ENCODE measurements at regions not wholly inside any gene's neighbourhood (a gene's known extent, or its start where the extent isn't known, plus 50 kb on each side); places are given as distances from the start of the nearest gene placed in this dataset.

- Histone ChIP-seq H2AFZ (ENCODE audit: low read length) (no peak overlapping the region), H3K4me1 (ENCODE audit: insufficient read depth, low read length) (no peaks in the 10 kb centered on the region), H3K27ac (ENCODE audit: low read depth, low read length) (no peak overlapping the region), H3K4me3 (ENCODE audit: insufficient read depth, low read length) (no peak overlapping the region), H3K36me3 (ENCODE audit: insufficient read depth, low read length) (no peaks in the 10 kb centered on the region), H3K9me3 (ENCODE audit: low read depth, low read length) (peaks cover 4% of the 10 kb centered on the region), H3K27me3 (ENCODE audit: insufficient read depth, low read length) (no peaks in the 10 kb centered on the region), H3K4me2 (ENCODE audit: insufficient read depth, low read length) (no peak overlapping the region), H3K79me2 (ENCODE audit: insufficient read depth, low read length) (no peaks in the 10 kb centered on the region), H4K20me1 (ENCODE audit: insufficient read depth, low read length) (no peaks in the 10 kb centered on the region)
- DNase-seq (ENCODE audit: insufficient read length, low spot score, missing footprints): no peak
- no peak for TF ChIP-seq CTCF (IDR thresholded peaks at IDR 0.05; ENCODE audit: extremely low read depth, low read depth, low read length)
These were observed 1537.7 kb upstream of the GOT2 start for GRCh38 chr16:60271781-60272180.

- H3K79me2 ChIP-seq (ENCODE audit: insufficient read depth, low read length): no peaks in the 10 kb centered on the region
- DNase-seq (ENCODE audit: insufficient read length, low spot score, missing footprints): no peak
- no peaks in the 10 kb centered on the region for H3K36me3 ChIP-seq (ENCODE audit: insufficient read depth, low read length)
- H2AFZ ChIP-seq (ENCODE audit: low read length): no peak overlapping the region
- H3K27ac ChIP-seq (ENCODE audit: low read depth, low read length): no peak overlapping the region
- H3K4me2 ChIP-seq (ENCODE audit: insufficient read depth, low read length): no peak overlapping the region
- no peaks in the 10 kb centered on the region for H3K27me3 ChIP-seq (ENCODE audit: insufficient read depth, low read length)
- no peaks in the 10 kb centered on the region for H3K4me1 ChIP-seq (ENCODE audit: insufficient read depth, low read length)
- H4K20me1 ChIP-seq (ENCODE audit: insufficient read depth, low read length): no peaks in the 10 kb centered on the region
- peaks cover 4% of the 10 kb centered on the region for H3K9me3 ChIP-seq (ENCODE audit: low read depth, low read length)
- TF ChIP-seq CTCF (IDR thresholded peaks at IDR 0.05; ENCODE audit: extremely low read depth, low read depth, low read length): no peak
- H3K4me3 ChIP-seq (ENCODE audit: insufficient read depth, low read length): no peak overlapping the region
These were observed 1537.1 kb upstream of the GOT2 start for GRCh38 chr16:60271025-60271771.

GRCh38 chr16:60261425-60261824 lies 1527.3 kb upstream of the GOT2 start:
- no peaks in the 10 kb centered on the region for H3K9me3 ChIP-seq (ENCODE audit: low read depth, low read length)
- no peak for DNase-seq (ENCODE audit: insufficient read length, low spot score, missing footprints)
- no peak for TF ChIP-seq CTCF (IDR thresholded peaks at IDR 0.05; ENCODE audit: extremely low read depth, low read depth, low read length)

DNA sequence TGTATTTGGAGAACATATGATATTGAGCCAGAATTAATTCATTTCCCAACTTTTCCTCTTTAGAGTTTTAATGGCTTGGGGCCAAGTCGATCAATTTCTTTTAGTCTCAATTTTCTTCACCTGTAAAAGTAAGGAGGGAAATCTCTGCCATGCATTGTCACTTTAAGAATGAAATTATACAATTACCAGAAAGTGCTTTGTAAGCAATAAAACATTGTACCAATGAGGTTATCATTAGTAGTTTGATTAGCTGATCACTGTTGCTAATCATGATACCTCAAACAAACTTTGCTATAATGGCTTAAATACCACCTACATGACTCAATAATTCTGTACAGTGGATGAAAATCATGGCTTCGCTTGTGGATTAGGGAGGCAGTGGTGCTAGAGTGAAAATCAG lies 1525.8 kb upstream of the GOT2 start:
- no peak overlapping the region for H3K4me2 ChIP-seq (ENCODE audit: insufficient read depth, low read length)
- no peak for TF ChIP-seq CTCF (IDR thresholded peaks at IDR 0.05; ENCODE audit: extremely low read depth, low read depth, low read length)
- no peak overlapping the region for H2AFZ ChIP-seq (ENCODE audit: low read length)
- H4K20me1 ChIP-seq (ENCODE audit: insufficient read depth, low read length): no peaks in the 10 kb centered on the region
- no peaks in the 10 kb centered on the region for H3K36me3 ChIP-seq (ENCODE audit: insufficient read depth, low read length)
- no peak for DNase-seq (ENCODE audit: insufficient read length, low spot score, missing footprints)
- H3K9me3 ChIP-seq (ENCODE audit: low read depth, low read length): no peaks in the 10 kb centered on the region
- no peak overlapping the region for H3K4me3 ChIP-seq (ENCODE audit: insufficient read depth, low read length)
- H3K4me1 ChIP-seq (ENCODE audit: insufficient read depth, low read length): no peaks in the 10 kb centered on the region
- no peaks in the 10 kb centered on the region for H3K79me2 ChIP-seq (ENCODE audit: insufficient read depth, low read length)
- no peak overlapping the region for H3K27ac ChIP-seq (ENCODE audit: low read depth, low read length)
- H3K27me3 ChIP-seq (ENCODE audit: insufficient read depth, low read length): no peaks in the 10 kb centered on the region

More at GRCh38 chr16:60261425-60261824, 1527.3 kb upstream of the GOT2 start:
- Histone ChIP-seq H3K4me3 (ENCODE audit: insufficient read depth, low read length) (no peak overlapping the region), H3K4me1 (ENCODE audit: insufficient read depth, low read length) (no peaks in the 10 kb centered on the region), H4K20me1 (ENCODE audit: insufficient read depth, low read length) (no peaks in the 10 kb centered on the region), H3K79me2 (ENCODE audit: insufficient read depth, low read length) (no peaks in the 10 kb centered on the region), H3K27me3 (ENCODE audit: insufficient read depth, low read length) (no peaks in the 10 kb centered on the region), H3K36me3 (ENCODE audit: insufficient read depth, low read length) (no peaks in the 10 kb centered on the region), H2AFZ (ENCODE audit: low read length) (no peak overlapping the region), H3K27ac (ENCODE audit: low read depth, low read length) (no peak overlapping the region), H3K4me2 (ENCODE audit: insufficient read depth, low read length) (no peak overlapping the region)
